Motor neuron (in vitro differentiated cells): ENCODE measurements at regions not wholly inside any gene's neighbourhood (a gene's known extent, or its start where the extent isn't known, plus 50 kb on each side); places are given as distances from the start of the nearest gene placed in this dataset.

ENCODE experiments used
- ATAC-seq, 8 experiments: fragments of 200-7000 bp; cut with Tn5 transposase; replicated peaks in 6 of 8; 2 replicates each; pipeline ENCODE4 v1.8.0; 2021; ENCODE audit warnings: mild to moderate bottlenecking in 8 of 8, moderate library complexity in 8 of 8
- H3K27ac ChIP-seq, 2 donors: fragments of 250-450 bp; sonication (Bioruptor Pico); 2 replicates each; pipeline ENCODE4 v1.9.0; 2021; ENCODE audit warnings: antibody characterized with exemption in 2 of 2, mild to moderate bottlenecking in 2 of 2, moderate library complexity in 1 of 2
- H3K4me1 ChIP-seq, 2 donors: fragments of 250-450 bp; sonication (Bioruptor Pico); replicated peaks in 1 of 2; 2 replicates each; pipeline ENCODE4 v1.6.1; 2021; ENCODE audit warnings: antibody characterized with exemption in 2 of 2, mild to moderate bottlenecking in 2 of 2, moderate library complexity in 1 of 2
- H3K4me3 ChIP-seq, 5 donors: fragments of 250-450 bp; sonication (Bioruptor Pico); 2 replicates each; pipeline ENCODE4 v1.9.0; 2021; ENCODE audit warnings: antibody characterized with exemption in 5 of 5, mild to moderate bottlenecking in 5 of 5, moderate library complexity in 4 of 5
- WGBS, 10 experiments: fragments of 450-650 bp; shearing (Covaris generic); methylation state at CpG; one replicate each; pipeline ENCODE4 v1.0.0; 2022; 5-methylcytosine and 5-hydroxymethylcytosine counted together
- in situ Hi-C, 9 experiments: fragments of 400-800 bp; cut with MboI; loops; one replicate each; pipeline ENCODE4 v1.15.0; 2021; ENCODE audit warnings: low sequenced_read_pairs in 9 of 9, low pct_unique_long_range_greater_than_20kb in 2 of 9; ENCODE audit not compliant: unreplicated experiment in 9 of 9

- 0 to 55% (median 0%) methylated on average over 1 to 2 of the region's 2 CpGs; no CpG with 5 or more reads in 5 of the 10 experiments for WGBS, 10 experiments
- H3K4me3 ChIP-seq: no peak overlapping the region
- ATAC-seq: peak in 5 of 8 experiments; percentile 22 to 66 (median 56)
- peaks cover 0 to 8% of the 10 kb centered on the region in 2 donors for H3K4me1 ChIP-seq
- in situ Hi-C loops: no loop called here
- H3K27ac ChIP-seq: no peak overlapping the region
Measured at GRCh38 chr14:28468191-28469151, 298.1 kb upstream of the FOXG1 start.

- H3K4me3 ChIP-seq: no peak overlapping the region
- peak in 5 of 8 experiments; percentile 97 to 99 (median 99) for ATAC-seq
- in situ Hi-C loops: no loop called here
- peaks cover 9 to 21% of the 10 kb centered on the region in 2 donors for H3K4me1 ChIP-seq
- WGBS, 10 experiments: 2 to 73% (median 21%) methylated on average over 5 to 8 of the region's 8 CpGs; no CpG with 5 or more reads in 1 of the 10 experiments
- peak overlapping the region in 1 of 2 donors; percentile 65 for H3K27ac ChIP-seq
Measured at GRCh38 chr14:28482251-28483040, 284.1 kb upstream of the FOXG1 start.

- no peak overlapping the region for H3K4me3 ChIP-seq
- in situ Hi-C loops: no loop called here
- no peak for ATAC-seq
Measured at GRCh38 chr14:28483506-28483905, 283.1 kb upstream of the FOXG1 start.

GRCh38 chr14:28488684-28489083 is 277.9 kb upstream of the FOXG1 start:
- Histone ChIP-seq H3K27ac (no peak overlapping the region), H3K4me3 (no peak overlapping the region), H3K4me1 (peaks cover 0 to 7% of the 10 kb centered on the region in 2 donors)
- in situ Hi-C loops: no loop called here
- ATAC-seq: no peak

More at GRCh38 chr14:28483506-28483905, 283.1 kb upstream of the FOXG1 start:
- 2 to 100% (median 86%) methylated on average over 1 to 3 of the region's 3 CpGs for WGBS, 10 experiments
- peak overlapping the region in 1 of 2 donors; percentile 18 for H3K27ac ChIP-seq
- H3K4me1 ChIP-seq: peaks cover 9 to 27% of the 10 kb centered on the region in 2 donors

GRCh38 chr14:28493516-28493915 is 273.1 kb upstream of the FOXG1 start:
- no peak overlapping the region for H3K4me3 ChIP-seq
- H3K4me1 ChIP-seq: peaks cover 0 to 2% of the 10 kb centered on the region in 2 donors
- no peak overlapping the region for H3K27ac ChIP-seq
- ATAC-seq: no peak
- WGBS, 10 experiments: 0 to 97% (median 75%) methylated on average over 2 to 3 of the region's 3 CpGs
- in situ Hi-C loops: no loop called here

GRCh38 chr14:28494196-28494595 is 272.4 kb upstream of the FOXG1 start:
- ATAC-seq: no peak
- WGBS, 10 experiments: 0 to 63% (median 7%) methylated on average over 1 to 2 of the region's 2 CpGs; no CpG with 5 or more reads in 4 of the 10 experiments
- in situ Hi-C loops: no loop called here
- Histone ChIP-seq H3K4me1 (no peaks in the 10 kb centered on the region), H3K4me3 (no peak overlapping the region), H3K27ac (no peak overlapping the region)

- no peak for ATAC-seq
- in situ Hi-C loops: no loop called here
- WGBS, 10 experiments: 0 to 100% (median 75%) methylated on average over 1 to 2 of the region's 2 CpGs; no CpG with 5 or more reads in 3 of the 10 experiments
- H3K27ac ChIP-seq: no peak overlapping the region
- H3K4me1 ChIP-seq: no peaks in the 10 kb centered on the region
- H3K4me3 ChIP-seq: no peak overlapping the region
Measured at GRCh38 chr14:28496364-28496763, 270.2 kb upstream of the FOXG1 start.

- Histone ChIP-seq H3K27ac (no peak overlapping the region), H3K4me3 (no peak overlapping the region), H3K4me1 (no peaks in the 10 kb centered on the region)
- in situ Hi-C loops: no loop called here
- WGBS, 10 experiments: 5 to 96% (median 89%) methylated on average over 2 to 3 of the region's 3 CpGs
- ATAC-seq: no peak
Measured at GRCh38 chr14:28502517-28502916, 264.1 kb upstream of the FOXG1 start.

GRCh38 chr14:28515571-28515970 is 251.0 kb upstream of the FOXG1 start:
- Histone ChIP-seq H3K4me3 (no peak overlapping the region), H3K4me1 (no peaks in the 10 kb centered on the region), H3K27ac (no peak overlapping the region)
- ATAC-seq: peak in 1 of 8 experiments; percentile 29
- in situ Hi-C loops: no loop called here
- WGBS, 10 experiments: 10 to 100% (median 70%) methylated on average over 1 to 3 of the region's 3 CpGs; no CpG with 5 or more reads in 2 of the 10 experiments

GRCh38 chr14:28536889-28537288 is 229.7 kb upstream of the FOXG1 start:
- ATAC-seq: no peak
- no peak overlapping the region for H3K27ac ChIP-seq
- H3K4me3 ChIP-seq: no peak overlapping the region
- 16 to 100% (median 85%) methylated on average over 1 to 5 of the region's 5 CpGs; no CpG with 5 or more reads in 4 of the 10 experiments for WGBS, 10 experiments
- in situ Hi-C loops: no loop called here
- H3K4me1 ChIP-seq: no peaks in the 10 kb centered on the region

GRCh38 chr14:28542040-28542439 is 224.5 kb upstream of the FOXG1 start:
- Histone ChIP-seq H3K4me1 (no peaks in the 10 kb centered on the region), H3K27ac (no peak overlapping the region), H3K4me3 (no peak overlapping the region)
- WGBS, 10 experiments: 0 to 94% (median 53%) methylated on average over 2 of the region's 2 CpGs
- no peak for ATAC-seq
- in situ Hi-C loops: no loop called here

- no peak for ATAC-seq
- Histone ChIP-seq H3K27ac (no peak overlapping the region), H3K4me3 (no peak overlapping the region), H3K4me1 (peaks cover 0 to 5% of the 10 kb centered on the region in 2 donors)
- in situ Hi-C loops: no loop called here
Measured at GRCh38 chr14:28565345-28565744, 201.2 kb upstream of the FOXG1 start.

GRCh38 chr14:28570391-28570790 is 196.2 kb upstream of the FOXG1 start:
- in situ Hi-C loops: no loop called here
- no peak for ATAC-seq
- no peak overlapping the region for H3K4me3 ChIP-seq
- H3K4me1 ChIP-seq: peaks cover 0 to 5% of the 10 kb centered on the region in 2 donors
- H3K27ac ChIP-seq: no peak overlapping the region
- 0 to 100% (median 50%) methylated on average over 1 of the region's 1 CpG; no CpG with 5 or more reads in 5 of the 10 experiments for WGBS, 10 experiments
